Body of pancreas (tissue), 4 donors: ENCODE measurements at regions not wholly inside any gene's neighbourhood (a gene's known extent, or its start where the extent isn't known, plus 50 kb on each side); places are given as distances from the start of the nearest gene placed in this dataset.

Experiments
- POLR2A ChIP-seq, 3 donors: fragments of 450-650 bp; IDR thresholded peaks; one replicate each; pipeline ENCODE4 v1.6.1; 2016; ENCODE audit warnings: antibody characterized with exemption in 3 of 3, mild to moderate bottlenecking in 2 of 3
- TF ChIP-seq, protein P1 (sequence below), 7 experiments: fragments of 450-650 bp in 4 of 7; fragments of 200-600 bp in 3 of 7; sonication (generic) in 3 of 7; IDR thresholded peaks; one replicate each; pipeline ENCODE4 v1.5.1; 2016 to 2019; ENCODE audit warnings: antibody characterized with exemption in 7 of 7

- TF ChIP-seq, protein P1, sequence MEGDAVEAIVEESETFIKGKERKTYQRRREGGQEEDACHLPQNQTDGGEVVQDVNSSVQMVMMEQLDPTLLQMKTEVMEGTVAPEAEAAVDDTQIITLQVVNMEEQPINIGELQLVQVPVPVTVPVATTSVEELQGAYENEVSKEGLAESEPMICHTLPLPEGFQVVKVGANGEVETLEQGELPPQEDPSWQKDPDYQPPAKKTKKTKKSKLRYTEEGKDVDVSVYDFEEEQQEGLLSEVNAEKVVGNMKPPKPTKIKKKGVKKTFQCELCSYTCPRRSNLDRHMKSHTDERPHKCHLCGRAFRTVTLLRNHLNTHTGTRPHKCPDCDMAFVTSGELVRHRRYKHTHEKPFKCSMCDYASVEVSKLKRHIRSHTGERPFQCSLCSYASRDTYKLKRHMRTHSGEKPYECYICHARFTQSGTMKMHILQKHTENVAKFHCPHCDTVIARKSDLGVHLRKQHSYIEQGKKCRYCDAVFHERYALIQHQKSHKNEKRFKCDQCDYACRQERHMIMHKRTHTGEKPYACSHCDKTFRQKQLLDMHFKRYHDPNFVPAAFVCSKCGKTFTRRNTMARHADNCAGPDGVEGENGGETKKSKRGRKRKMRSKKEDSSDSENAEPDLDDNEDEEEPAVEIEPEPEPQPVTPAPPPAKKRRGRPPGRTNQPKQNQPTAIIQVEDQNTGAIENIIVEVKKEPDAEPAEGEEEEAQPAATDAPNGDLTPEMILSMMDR (IDR thresholded peaks at IDR 0.05), result no peak
- no peak for TF ChIP-seq POLR2A (IDR thresholded peaks at IDR 0.05)
These were observed 74.6 kb upstream of the BHLHE23 start for GRCh38 chr20:63081351-63081750.
